ENCODE measurements at regions not wholly inside any gene's neighbourhood (a gene's known extent, or its start where the extent isn't known, plus 50 kb on each side); places are given as distances from the start of the nearest gene placed in this dataset.

- TF ChIP-seq CTCF (IDR thresholded peaks at IDR 0.05) = no peak
- no peak for TF ChIP-seq EP300 (IDR thresholded peaks at IDR 0.05)
These were observed 652.5 kb downstream of the EDEM1 start for GRCh38 chr3:5840056-5840455.
